ENCODE measurements at regions not wholly inside any gene's neighbourhood (a gene's known extent, or its start where the extent isn't known, plus 50 kb on each side); places are given as distances from the start of the nearest gene placed in this dataset.
A peak's percentile ranks its signal among the peaks of the same experiment; 100 is the strongest.

GRCh38 chr21:22791986-22792560 is 1793.9 kb downstream of the NCAM2 start:
- TF ChIP-seq AFF4 (CRISPR knock-in tag; IDR thresholded peaks at IDR 0.05; ENCODE audit: borderline replicate concordance) (no peak), ATF6 (CRISPR knock-in tag; IDR thresholded peaks at IDR 0.05) (no peak), SP1 (CRISPR knock-in tag; conservative IDR thresholded peaks at IDR 0.05) (no peak), CTCF (IDR thresholded peaks at IDR 0.05) (0 out of 2 replicates have a peak, but pooled peaks have one; percentile 50), CBFB (CRISPR knock-in tag; IDR thresholded peaks at IDR 0.05; ENCODE audit: low read depth) (no peak), MLX (CRISPR knock-in tag; IDR thresholded peaks at IDR 0.05) (no peak), ZNF263 (CRISPR knock-in tag; IDR thresholded peaks at IDR 0.05; ENCODE audit: low read depth) (no peak)

Data from WTC11 (cell line).